ENCODE measurements at regions not wholly inside any gene's neighbourhood (a gene's known extent, or its start where the extent isn't known, plus 50 kb on each side); places are given as distances from the start of the nearest gene placed in this dataset.

DNA sequence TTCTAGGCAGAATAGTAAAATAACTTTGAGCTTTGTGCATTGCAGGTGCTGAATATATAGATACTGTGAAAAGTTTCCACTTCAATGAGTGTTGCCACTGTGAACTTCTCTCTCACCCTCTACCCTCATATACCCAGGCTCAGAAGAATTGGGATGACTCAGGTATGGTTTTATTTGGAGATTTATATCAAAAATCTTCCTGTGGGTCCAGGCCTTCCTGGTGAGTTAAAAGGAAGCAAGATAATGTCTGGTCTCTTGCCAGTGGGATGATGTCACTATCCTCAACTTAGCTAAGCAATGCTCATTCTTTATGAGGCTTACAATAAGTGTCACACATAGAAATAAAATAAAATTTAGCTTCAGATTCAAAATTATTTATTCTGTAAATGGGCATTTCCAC is 153.3 kb upstream of the TENT5D start:
- TF ChIP-seq CHD1 (IDR thresholded peaks at IDR 0.05; ENCODE audit: low read depth, low read length) (no peak), NFE2L2 (IDR thresholded peaks at IDR 0.05; ENCODE audit: low read depth, low read length) (no peak), RCOR1 (IDR thresholded peaks at IDR 0.05; ENCODE audit: insufficient replicate concordance, low read length) (no peak), MAFK (IDR thresholded peaks at IDR 0.05; ENCODE audit: low read depth, low read length) (no peak), POLR2A (IDR thresholded peaks at IDR 0.05; ENCODE audit: low read depth, low read length) (no peak)
- TF ChIP-seq, protein P1, sequence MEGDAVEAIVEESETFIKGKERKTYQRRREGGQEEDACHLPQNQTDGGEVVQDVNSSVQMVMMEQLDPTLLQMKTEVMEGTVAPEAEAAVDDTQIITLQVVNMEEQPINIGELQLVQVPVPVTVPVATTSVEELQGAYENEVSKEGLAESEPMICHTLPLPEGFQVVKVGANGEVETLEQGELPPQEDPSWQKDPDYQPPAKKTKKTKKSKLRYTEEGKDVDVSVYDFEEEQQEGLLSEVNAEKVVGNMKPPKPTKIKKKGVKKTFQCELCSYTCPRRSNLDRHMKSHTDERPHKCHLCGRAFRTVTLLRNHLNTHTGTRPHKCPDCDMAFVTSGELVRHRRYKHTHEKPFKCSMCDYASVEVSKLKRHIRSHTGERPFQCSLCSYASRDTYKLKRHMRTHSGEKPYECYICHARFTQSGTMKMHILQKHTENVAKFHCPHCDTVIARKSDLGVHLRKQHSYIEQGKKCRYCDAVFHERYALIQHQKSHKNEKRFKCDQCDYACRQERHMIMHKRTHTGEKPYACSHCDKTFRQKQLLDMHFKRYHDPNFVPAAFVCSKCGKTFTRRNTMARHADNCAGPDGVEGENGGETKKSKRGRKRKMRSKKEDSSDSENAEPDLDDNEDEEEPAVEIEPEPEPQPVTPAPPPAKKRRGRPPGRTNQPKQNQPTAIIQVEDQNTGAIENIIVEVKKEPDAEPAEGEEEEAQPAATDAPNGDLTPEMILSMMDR (conservative IDR thresholded peaks at IDR 0.05; ENCODE audit: low read depth, low read length), result no peak
